ENCODE measurements at regions not wholly inside any gene's neighbourhood (a gene's known extent, or its start where the extent isn't known, plus 50 kb on each side); places are given as distances from the start of the nearest gene placed in this dataset.

GRCh38 chr10:28939281-28940157 lies 262.2 kb downstream of the BAMBI start:
- TF ChIP-seq EZH2 (IDR thresholded peaks at IDR 0.05; ENCODE audit: insufficient read depth, low read length) (no peak), CTCF (IDR thresholded peaks at IDR 0.05; ENCODE audit: insufficient read depth, low read depth, low read length) (peak; percentile 33)
- Histone ChIP-seq H3K27me3 (ENCODE audit: insufficient read depth, low read length) (no peaks in the 10 kb centered on the region), H4K20me1 (ENCODE audit: insufficient read depth, low read length) (no peaks in the 10 kb centered on the region), H3K4me1 (ENCODE audit: insufficient read depth, low read length) (peaks cover 15% of the 10 kb centered on the region), H3K9me3 (ENCODE audit: insufficient read depth, low read depth, low read length) (no peaks in the 10 kb centered on the region), H3K79me2 (ENCODE audit: insufficient read depth, low read length) (no peaks in the 10 kb centered on the region), H3K36me3 (ENCODE audit: insufficient read depth, low read length) (no peaks in the 10 kb centered on the region), H2AFZ (ENCODE audit: low read depth, low read length) (peak overlapping the region; percentile 54), H3K9ac (ENCODE audit: low read length) (peak overlapping the region; percentile 15), H3K4me2 (ENCODE audit: low read length) (peak overlapping the region; percentile 75), H3K4me3 (ENCODE audit: insufficient read depth, low read depth, low read length) (peak overlapping the region; percentile 34), H3K27ac (ENCODE audit: low read depth, low read length) (no peak overlapping the region)
- FAIRE-seq, result no peak
- peak overlapping the region; percentile 55 for H3K4me3 Mint-ChIP-seq (ENCODE audit: unreplicated experiment)
- peak overlapping the region; percentile 9 for H3K27ac Mint-ChIP-seq (ENCODE audit: unreplicated experiment)
- H3K27me3 Mint-ChIP-seq (ENCODE audit: low read depth, unreplicated experiment), result no peaks in the 10 kb centered on the region
- peak; percentile 77 for DNase-seq (ENCODE audit: low read depth)
- peaks cover 4% of the 10 kb centered on the region for H3K9me3 Mint-ChIP-seq (ENCODE audit: unreplicated experiment)
- H3K36me3 Mint-ChIP-seq (ENCODE audit: low read depth, unreplicated experiment), result no peaks in the 10 kb centered on the region
- H3K4me1 Mint-ChIP-seq (ENCODE audit: low read depth, unreplicated experiment), result peaks cover 3% of the 10 kb centered on the region

GRCh38 chr10:28940158-28940888 lies 263.0 kb downstream of the BAMBI start:
- no peaks in the 10 kb centered on the region for H3K9me3 ChIP-seq (ENCODE audit: insufficient read depth, low read depth, low read length)
- H3K4me3 ChIP-seq (ENCODE audit: insufficient read depth, low read depth, low read length), result no peak overlapping the region
- DNase-seq (ENCODE audit: low read depth) (no peak), FAIRE-seq (no peak)
- no peaks in the 10 kb centered on the region for H4K20me1 ChIP-seq (ENCODE audit: insufficient read depth, low read length)
- peaks cover 4% of the 10 kb centered on the region for H3K9me3 Mint-ChIP-seq (ENCODE audit: unreplicated experiment)
- H3K4me3 Mint-ChIP-seq (ENCODE audit: unreplicated experiment), result no peak overlapping the region
- no peak overlapping the region for H2AFZ ChIP-seq (ENCODE audit: low read depth, low read length)
- peaks cover 3% of the 10 kb centered on the region for H3K4me1 Mint-ChIP-seq (ENCODE audit: low read depth, unreplicated experiment)
- H3K27ac ChIP-seq (ENCODE audit: low read depth, low read length), result no peak overlapping the region
- TF ChIP-seq EZH2 (IDR thresholded peaks at IDR 0.05; ENCODE audit: insufficient read depth, low read length) (no peak), CTCF (IDR thresholded peaks at IDR 0.05; ENCODE audit: insufficient read depth, low read depth, low read length) (no peak)
- peak overlapping the region; percentile 75 for H3K4me2 ChIP-seq (ENCODE audit: low read length)
- peaks cover 15% of the 10 kb centered on the region for H3K4me1 ChIP-seq (ENCODE audit: insufficient read depth, low read length)
- H3K79me2 ChIP-seq (ENCODE audit: insufficient read depth, low read length), result no peaks in the 10 kb centered on the region
- H3K36me3 Mint-ChIP-seq (ENCODE audit: low read depth, unreplicated experiment), result no peaks in the 10 kb centered on the region
- H3K27ac Mint-ChIP-seq (ENCODE audit: unreplicated experiment), result no peak overlapping the region
- no peak overlapping the region for H3K9ac ChIP-seq (ENCODE audit: low read length)
- no peaks in the 10 kb centered on the region for H3K27me3 ChIP-seq (ENCODE audit: insufficient read depth, low read length)
- no peaks in the 10 kb centered on the region for H3K27me3 Mint-ChIP-seq (ENCODE audit: low read depth, unreplicated experiment)
- H3K36me3 ChIP-seq (ENCODE audit: insufficient read depth, low read length), result no peaks in the 10 kb centered on the region
